OCI-LY3 (cell line): ENCODE measurements at regions not wholly inside any gene's neighbourhood (a gene's known extent, or its start where the extent isn't known, plus 50 kb on each side); places are given as distances from the start of the nearest gene placed in this dataset.

Source experiments
- EZH2phosphoT487 ChIP-seq: fragments of 200-600 bp; shearing (Covaris generic); IDR thresholded peaks from 2 replicates; pipeline ENCODE4 v1.6.1; 2018; ENCODE audit warnings: antibody characterized with exemption, mixed run types, low read depth
- TF ChIP-seq, protein P1 (sequence below): fragments of 200-600, 300-600 bp; sonication (generic); IDR thresholded peaks from 2 replicates; pipeline ENCODE4 v1.5.1; 2014; ENCODE audit warnings: antibody characterized with exemption, low read length, low read depth

- TF ChIP-seq, protein P1, sequence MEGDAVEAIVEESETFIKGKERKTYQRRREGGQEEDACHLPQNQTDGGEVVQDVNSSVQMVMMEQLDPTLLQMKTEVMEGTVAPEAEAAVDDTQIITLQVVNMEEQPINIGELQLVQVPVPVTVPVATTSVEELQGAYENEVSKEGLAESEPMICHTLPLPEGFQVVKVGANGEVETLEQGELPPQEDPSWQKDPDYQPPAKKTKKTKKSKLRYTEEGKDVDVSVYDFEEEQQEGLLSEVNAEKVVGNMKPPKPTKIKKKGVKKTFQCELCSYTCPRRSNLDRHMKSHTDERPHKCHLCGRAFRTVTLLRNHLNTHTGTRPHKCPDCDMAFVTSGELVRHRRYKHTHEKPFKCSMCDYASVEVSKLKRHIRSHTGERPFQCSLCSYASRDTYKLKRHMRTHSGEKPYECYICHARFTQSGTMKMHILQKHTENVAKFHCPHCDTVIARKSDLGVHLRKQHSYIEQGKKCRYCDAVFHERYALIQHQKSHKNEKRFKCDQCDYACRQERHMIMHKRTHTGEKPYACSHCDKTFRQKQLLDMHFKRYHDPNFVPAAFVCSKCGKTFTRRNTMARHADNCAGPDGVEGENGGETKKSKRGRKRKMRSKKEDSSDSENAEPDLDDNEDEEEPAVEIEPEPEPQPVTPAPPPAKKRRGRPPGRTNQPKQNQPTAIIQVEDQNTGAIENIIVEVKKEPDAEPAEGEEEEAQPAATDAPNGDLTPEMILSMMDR: no peak
- no peak for TF ChIP-seq EZH2phosphoT487
These were observed 69.5 kb upstream of the HDAC4 start for GRCh38 chr2:239470151-239470900.
